Left lung (tissue), 4 donors: ENCODE measurements at regions not wholly inside any gene's neighbourhood (a gene's known extent, or its start where the extent isn't known, plus 50 kb on each side); places are given as distances from the start of the nearest gene placed in this dataset.

ENCODE experiments used
- ATAC-seq: fragments of 200-7000 bp; cut with Tn5 transposase; one replicate; pipeline ENCODE4 v1.9.1; 2020; ENCODE audit warnings: moderate library complexity
- DNase-seq, 4 donors: peaks; one replicate each; pipeline ENCODE4 v3.0.0-alpha.2; 2013 to 2020
- H3K27ac ChIP-seq, 2 donors: fragments of 200-600 bp; sonication (generic) in 1 of 2; one replicate each; pipeline versions ENCODE4 v1.5.0 to v1.8.0; 2020 to 2021
- H3K27me3 ChIP-seq, 2 donors: fragments of 200-600 bp; sonication (generic) in 1 of 2; one replicate each; pipeline versions ENCODE4 v1.5.0 to v1.8.0; 2020 to 2021
- H3K36me3 ChIP-seq, 2 donors: fragments of 200-600 bp; sonication (generic) in 1 of 2; one replicate each; pipeline versions ENCODE4 v1.5.0 to v1.8.0; 2020 to 2021
- H3K4me1 ChIP-seq, 2 donors: fragments of 200-600 bp; one replicate each; pipeline ENCODE4 v1.8.0; 2021
- H3K4me3 ChIP-seq, 2 donors: fragments of 200-600 bp; sonication (generic) in 1 of 2; one replicate each; pipeline versions ENCODE4 v1.5.0 to v1.8.0; 2020 to 2021; ENCODE audit warnings: mild to moderate bottlenecking in 1 of 2
- H3K9me3 ChIP-seq, 2 donors: fragments of 200-600 bp; sonication (generic) in 1 of 2; one replicate each; pipeline versions ENCODE4 v1.5.0 to v1.8.0; 2020 to 2021
- intact Hi-C, 2 donors: fragments of 100-400 bp; cut with DNase I; formaldehyde crosslinking; loops; one replicate each; pipeline versions ENCODE4 v1.11.2 to v1.14.2; 2022
- TF ChIP-seq, protein P1 (sequence below), 2 donors: fragments of 200-600 bp; sonication (generic) in 1 of 2; IDR thresholded peaks; one replicate each; pipeline versions ENCODE4 v1.5.0 to v1.8.0; 2021; ENCODE audit warnings: antibody characterized with exemption in 2 of 2
- donor health status: DM: no; HTN: yes; CAD: no.
- donor health status: DM: no; HTN: no; CAD: no.

DNA sequence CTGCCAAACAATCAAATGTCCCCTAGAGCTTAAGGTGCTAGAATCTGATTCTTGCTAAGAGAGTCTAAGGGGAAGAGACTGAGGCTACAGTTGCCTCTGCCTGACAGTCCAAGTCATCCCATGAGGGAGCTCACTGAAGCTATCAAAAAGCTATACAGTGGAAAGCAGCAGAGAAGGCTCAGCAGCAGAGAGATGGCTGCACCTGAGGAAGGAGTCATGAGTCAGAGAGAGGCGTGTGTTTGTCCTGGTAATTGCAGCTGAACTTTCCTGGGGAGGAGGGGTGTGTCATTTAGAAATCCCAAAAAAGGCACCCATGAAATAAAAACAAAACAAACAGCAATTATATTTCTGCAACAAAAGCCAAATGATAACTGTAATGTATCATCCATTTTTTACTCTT is 305.2 kb upstream of the UBE2E3 start:
- no peaks in the 10 kb centered on the region for H3K36me3 ChIP-seq
- H3K4me1 ChIP-seq: no peaks in the 10 kb centered on the region
- H3K4me3 ChIP-seq: no peak overlapping the region
- DNase-seq (no peak), ATAC-seq (no peak)
- H3K9me3 ChIP-seq: no peaks in the 10 kb centered on the region
- H3K27ac ChIP-seq: no peak overlapping the region
- H3K27me3 ChIP-seq: no peaks in the 10 kb centered on the region
- intact Hi-C loops: no loop called here
- TF ChIP-seq, protein P1, sequence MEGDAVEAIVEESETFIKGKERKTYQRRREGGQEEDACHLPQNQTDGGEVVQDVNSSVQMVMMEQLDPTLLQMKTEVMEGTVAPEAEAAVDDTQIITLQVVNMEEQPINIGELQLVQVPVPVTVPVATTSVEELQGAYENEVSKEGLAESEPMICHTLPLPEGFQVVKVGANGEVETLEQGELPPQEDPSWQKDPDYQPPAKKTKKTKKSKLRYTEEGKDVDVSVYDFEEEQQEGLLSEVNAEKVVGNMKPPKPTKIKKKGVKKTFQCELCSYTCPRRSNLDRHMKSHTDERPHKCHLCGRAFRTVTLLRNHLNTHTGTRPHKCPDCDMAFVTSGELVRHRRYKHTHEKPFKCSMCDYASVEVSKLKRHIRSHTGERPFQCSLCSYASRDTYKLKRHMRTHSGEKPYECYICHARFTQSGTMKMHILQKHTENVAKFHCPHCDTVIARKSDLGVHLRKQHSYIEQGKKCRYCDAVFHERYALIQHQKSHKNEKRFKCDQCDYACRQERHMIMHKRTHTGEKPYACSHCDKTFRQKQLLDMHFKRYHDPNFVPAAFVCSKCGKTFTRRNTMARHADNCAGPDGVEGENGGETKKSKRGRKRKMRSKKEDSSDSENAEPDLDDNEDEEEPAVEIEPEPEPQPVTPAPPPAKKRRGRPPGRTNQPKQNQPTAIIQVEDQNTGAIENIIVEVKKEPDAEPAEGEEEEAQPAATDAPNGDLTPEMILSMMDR (IDR thresholded peaks at IDR 0.05): no peak

DNA sequence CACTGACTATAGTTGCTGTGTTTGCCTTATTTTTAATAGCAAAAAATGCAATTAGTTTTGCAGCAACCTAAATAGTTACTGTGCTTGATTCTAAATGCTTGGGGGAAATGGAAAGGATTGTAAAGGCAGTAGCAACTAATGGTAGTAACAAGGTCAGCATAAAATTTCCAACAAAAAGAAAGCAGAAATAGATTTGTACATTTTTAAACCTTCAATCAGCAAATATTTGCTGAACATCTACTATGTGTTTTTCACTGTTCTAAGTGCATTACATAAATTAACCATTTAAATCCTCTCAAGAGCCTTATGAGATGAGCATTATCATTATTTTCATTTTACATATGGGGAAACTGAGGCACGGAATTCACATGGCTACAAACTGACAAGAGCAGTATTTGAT is 308.0 kb upstream of the UBE2E3 start:
- Histone ChIP-seq H3K9me3 (no peaks in the 10 kb centered on the region), H3K27ac (no peak overlapping the region), H3K36me3 (no peaks in the 10 kb centered on the region), H3K4me1 (no peaks in the 10 kb centered on the region), H3K27me3 (no peaks in the 10 kb centered on the region), H3K4me3 (no peak overlapping the region)
- DNase-seq: no peak
- no peak for ATAC-seq
- intact Hi-C loops: no loop called here
- TF ChIP-seq, protein P1 (IDR thresholded peaks at IDR 0.05): no peak

DNA sequence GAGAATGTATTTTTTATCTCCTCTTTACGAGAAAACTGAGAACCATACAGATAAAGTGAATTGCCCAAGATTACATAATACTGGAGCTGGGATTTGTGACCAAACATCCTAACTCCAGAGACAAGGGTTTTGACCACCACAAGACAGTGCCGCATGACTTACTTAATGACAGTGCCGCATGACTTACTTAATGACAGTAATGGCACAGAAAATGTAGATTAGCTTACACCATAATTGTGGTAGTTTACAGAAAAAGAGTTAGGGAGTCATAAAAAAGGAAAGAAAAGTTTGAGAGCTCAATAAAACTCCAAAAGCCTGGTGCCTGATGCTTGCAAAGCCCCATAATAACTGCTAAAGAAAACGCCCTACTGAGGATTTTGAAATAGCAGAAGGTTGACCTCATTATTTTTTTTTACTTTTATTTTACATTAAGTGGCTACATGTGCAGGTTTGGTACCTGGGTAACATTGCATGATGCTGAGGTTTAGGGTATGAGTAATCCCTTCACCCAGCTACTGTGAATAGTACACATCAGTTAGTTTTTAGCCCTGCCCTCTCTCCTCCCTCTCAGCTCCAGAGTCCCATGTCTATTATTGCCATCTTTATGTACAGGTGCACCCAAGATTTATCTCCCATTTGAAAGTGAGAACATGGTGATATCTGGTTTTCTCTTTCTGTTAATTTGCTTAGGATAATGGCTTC is 310.0 kb upstream of the UBE2E3 start:
- no peak overlapping the region for H3K27ac ChIP-seq
- H3K9me3 ChIP-seq: no peaks in the 10 kb centered on the region
- no peak overlapping the region for H3K4me3 ChIP-seq
- TF ChIP-seq, protein P1 (IDR thresholded peaks at IDR 0.05): no peak
- no peaks in the 10 kb centered on the region for H3K4me1 ChIP-seq
- H3K36me3 ChIP-seq: no peaks in the 10 kb centered on the region
- intact Hi-C loops: no loop called here
- ATAC-seq: no peak
- H3K27me3 ChIP-seq: no peaks in the 10 kb centered on the region
- no peak for DNase-seq

DNA sequence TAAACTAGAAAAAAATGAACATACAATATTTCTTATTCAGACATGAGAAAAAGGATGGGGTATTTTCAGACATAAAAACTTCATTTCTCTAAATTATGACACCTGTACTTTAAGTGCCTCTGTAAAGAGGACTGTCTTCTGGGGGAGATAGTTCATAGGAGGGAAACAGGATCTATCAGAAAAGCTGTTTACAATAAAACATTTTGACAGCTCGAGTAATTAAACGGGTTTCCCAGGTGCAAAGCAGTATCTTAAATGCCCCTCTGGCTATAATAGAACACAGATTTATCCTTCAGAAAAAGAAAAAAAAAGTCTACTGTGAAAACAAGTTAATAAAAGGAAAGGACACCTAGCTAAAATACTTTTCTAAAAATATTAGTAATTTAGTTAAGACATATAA is 311.4 kb upstream of the UBE2E3 start:
- no peaks in the 10 kb centered on the region for H3K27me3 ChIP-seq
- no peak overlapping the region for H3K4me3 ChIP-seq
- no peak for ATAC-seq
- H3K36me3 ChIP-seq: no peaks in the 10 kb centered on the region
- intact Hi-C loops: no loop called here
- no peak for DNase-seq
- no peak overlapping the region for H3K27ac ChIP-seq
- H3K9me3 ChIP-seq: no peaks in the 10 kb centered on the region
- no peaks in the 10 kb centered on the region for H3K4me1 ChIP-seq
- TF ChIP-seq, protein P1 (IDR thresholded peaks at IDR 0.05): no peak

DNA sequence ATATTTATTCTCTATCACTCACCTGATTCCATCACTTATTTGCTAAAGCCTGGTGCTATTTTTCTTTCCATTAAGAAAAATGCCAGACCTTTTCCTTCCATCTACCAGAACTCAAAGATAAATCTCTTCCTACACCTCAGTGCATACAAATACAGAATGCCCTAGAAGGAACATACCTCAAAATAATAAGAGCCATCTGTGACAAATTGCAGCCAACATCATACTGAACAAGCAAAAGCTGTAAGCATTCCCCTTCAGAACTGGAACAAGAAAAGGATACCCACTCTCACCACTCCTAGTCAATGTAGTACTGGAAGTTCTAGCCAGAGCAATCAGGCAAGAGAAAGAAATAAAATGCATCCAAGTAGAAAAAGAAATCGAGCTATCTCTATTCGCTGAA is 315.9 kb upstream of the UBE2E3 start:
- Histone ChIP-seq H3K27ac (no peak overlapping the region), H3K36me3 (no peaks in the 10 kb centered on the region), H3K27me3 (no peaks in the 10 kb centered on the region), H3K4me1 (no peaks in the 10 kb centered on the region), H3K4me3 (no peak overlapping the region), H3K9me3 (no peaks in the 10 kb centered on the region)
- intact Hi-C loops: no loop called here
- DNase-seq (no peak), ATAC-seq (no peak)
- TF ChIP-seq, protein P1 (IDR thresholded peaks at IDR 0.05): no peak
